ENCODE measurements at regions not wholly inside any gene's neighbourhood (a gene's known extent, or its start where the extent isn't known, plus 50 kb on each side); places are given as distances from the start of the nearest gene placed in this dataset.

DNA sequence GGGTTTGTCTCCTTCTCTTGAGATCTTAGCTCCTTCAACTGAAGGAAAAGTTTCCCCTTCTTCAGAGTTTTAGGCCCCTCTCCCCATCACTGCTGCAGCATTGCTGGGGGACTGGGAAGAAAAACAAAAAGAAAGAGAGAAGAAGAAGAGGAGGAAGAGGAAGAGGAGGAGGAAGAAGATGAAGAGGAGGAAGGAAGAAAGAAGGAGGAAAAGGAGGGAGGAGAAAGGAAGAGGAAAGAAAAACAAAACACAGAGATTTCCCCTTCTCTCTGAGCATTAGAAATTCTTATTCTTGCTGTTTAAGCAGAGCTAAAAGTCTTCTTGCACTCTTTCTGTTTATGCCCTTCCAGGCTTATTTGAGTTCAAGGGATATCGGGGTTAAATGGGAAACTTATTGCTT lies 219.8 kb upstream of the AMIGO2 start:
- TF ChIP-seq, protein P1, sequence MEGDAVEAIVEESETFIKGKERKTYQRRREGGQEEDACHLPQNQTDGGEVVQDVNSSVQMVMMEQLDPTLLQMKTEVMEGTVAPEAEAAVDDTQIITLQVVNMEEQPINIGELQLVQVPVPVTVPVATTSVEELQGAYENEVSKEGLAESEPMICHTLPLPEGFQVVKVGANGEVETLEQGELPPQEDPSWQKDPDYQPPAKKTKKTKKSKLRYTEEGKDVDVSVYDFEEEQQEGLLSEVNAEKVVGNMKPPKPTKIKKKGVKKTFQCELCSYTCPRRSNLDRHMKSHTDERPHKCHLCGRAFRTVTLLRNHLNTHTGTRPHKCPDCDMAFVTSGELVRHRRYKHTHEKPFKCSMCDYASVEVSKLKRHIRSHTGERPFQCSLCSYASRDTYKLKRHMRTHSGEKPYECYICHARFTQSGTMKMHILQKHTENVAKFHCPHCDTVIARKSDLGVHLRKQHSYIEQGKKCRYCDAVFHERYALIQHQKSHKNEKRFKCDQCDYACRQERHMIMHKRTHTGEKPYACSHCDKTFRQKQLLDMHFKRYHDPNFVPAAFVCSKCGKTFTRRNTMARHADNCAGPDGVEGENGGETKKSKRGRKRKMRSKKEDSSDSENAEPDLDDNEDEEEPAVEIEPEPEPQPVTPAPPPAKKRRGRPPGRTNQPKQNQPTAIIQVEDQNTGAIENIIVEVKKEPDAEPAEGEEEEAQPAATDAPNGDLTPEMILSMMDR (IDR thresholded peaks at IDR 0.05) = no peak
- no peak for TF ChIP-seq POLR2A (IDR thresholded peaks at IDR 0.05)
- no peak for TF ChIP-seq POLR2AphosphoS5 (IDR thresholded peaks at IDR 0.05; ENCODE audit: insufficient read depth in 1 of 2, low read depth in 1 of 2)

Data from vagina (tissue), 2 donors.